GM21717 (cell line): ENCODE measurements at regions not wholly inside any gene's neighbourhood (a gene's known extent, or its start where the extent isn't known, plus 50 kb on each side); places are given as distances from the start of the nearest gene placed in this dataset.

Experiments used
- ATAC-seq: cut with Tn5 transposase; IDR thresholded peaks from one replicate; pipeline ENCODE4 v1.9.1; 2021; ENCODE audit warnings: mild to moderate bottlenecking, moderate library complexity; ENCODE audit not compliant: unreplicated experiment

DNA sequence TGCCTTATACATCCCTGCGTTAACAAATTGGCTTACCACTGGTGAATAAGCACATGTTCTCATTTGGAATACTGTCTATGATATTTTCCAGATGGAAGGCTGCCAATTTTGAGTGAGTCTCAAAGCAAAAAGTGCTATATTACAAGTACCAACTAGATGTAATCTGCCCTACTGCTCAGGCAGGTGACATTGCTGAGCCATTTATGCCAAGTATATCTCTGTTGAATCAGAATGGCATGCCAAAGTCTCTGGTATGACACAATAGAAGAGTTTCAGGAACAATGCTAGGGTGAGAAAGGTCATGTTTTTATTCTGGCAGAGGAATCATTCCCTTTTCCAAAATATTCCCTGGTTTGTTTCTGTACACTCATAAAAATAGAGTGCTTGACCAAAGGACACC is 356.5 kb downstream of the CDH9 start:
- no peak for ATAC-seq

DNA sequence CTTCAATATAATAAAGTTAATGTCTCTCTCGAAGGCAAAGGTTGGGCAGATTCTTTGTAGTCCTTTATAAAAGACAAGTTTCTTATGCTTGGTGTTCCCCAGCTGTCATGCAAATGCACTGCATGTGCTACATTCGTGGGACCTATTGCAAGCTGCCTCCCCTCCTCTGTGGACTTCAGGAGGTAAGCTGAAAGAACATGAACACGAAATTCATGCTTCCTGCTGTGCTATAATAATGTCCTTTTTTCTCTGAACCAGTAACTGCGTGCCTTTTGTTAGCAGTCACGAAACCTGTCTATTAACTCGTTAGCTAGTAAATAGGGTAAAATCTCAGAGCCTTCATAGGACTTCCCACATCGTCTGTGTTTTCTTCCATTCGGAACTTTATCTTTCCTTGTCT is 363.5 kb downstream of the CDH9 start:
- no peak for ATAC-seq

DNA sequence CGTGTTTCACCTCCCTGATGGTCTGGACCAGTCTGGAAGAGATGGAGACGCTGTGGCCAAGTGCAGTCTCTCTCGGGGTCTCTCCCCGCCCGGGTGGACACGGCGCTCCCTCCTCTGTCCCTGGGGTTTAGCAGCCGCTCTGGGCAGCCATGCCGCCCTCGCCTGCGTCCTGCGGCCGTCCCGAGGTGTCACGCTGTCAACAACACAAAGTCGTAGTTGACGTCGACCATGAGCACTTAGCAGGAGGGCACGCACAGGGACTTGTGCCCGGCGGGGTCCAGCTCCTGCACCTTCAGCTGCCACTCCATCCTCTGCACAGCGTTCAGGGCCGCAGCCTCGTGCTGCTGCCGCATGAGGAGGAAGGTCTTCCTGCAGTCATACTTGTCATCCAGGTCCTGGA is 368.9 kb downstream of the CDH9 start:
- no peak for ATAC-seq

DNA sequence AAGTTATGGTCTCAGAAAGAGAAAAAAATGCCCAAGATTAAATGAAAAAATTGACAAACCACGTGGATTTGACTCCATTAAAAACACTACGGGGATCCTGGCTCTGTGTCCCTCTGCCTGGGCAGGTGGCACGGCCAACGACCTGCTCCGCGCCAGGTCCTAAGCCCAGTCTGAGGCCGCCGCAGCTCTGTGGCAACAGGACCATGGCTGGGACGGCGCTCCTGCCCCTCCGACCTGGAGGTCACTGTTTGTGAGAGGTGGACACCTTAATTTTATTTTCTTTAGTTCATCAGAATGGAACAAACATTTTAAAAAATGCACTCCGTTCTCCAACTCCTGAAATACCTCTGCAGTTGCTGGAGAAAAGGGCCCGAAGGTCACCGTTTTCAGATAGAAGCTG is 369.4 kb downstream of the CDH9 start:
- ATAC-seq = no peak

DNA sequence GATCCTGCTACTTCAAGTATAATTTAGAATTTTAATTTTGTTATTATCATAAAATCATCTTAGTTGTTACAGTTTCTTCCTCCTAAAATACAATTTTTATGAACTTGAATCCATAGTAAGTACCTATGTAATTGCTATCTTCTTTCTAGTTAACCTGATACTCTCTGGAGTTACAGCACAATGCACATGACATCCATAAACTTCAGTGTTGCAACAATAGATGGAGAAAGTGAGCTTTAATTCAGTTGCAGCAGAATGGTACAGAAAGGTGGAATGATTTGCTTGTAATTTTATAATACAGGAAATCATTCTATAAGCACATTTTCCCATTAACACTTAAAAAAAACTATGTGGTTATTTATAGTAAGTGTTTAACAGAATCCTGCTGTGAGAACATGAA is 372.0 kb downstream of the CDH9 start:
- ATAC-seq = no peak

DNA sequence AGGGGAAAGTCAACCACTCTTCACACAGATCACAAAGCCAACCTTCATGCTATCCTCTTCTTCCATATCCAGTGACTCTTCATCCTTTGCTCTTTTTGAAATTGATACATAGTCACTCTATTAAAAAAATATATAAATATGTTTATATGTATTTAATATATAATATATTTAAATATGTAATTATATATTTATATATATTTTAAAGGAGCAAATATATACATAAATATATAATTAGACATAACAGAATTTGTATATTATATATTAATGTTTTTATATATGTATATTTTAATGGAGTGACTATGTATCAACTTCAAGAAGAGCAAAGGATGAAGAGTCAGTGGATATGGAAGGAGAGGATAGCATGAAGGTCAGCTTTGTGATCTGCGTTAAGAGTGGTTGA is 374.9 kb downstream of the CDH9 start:
- no peak for ATAC-seq

DNA sequence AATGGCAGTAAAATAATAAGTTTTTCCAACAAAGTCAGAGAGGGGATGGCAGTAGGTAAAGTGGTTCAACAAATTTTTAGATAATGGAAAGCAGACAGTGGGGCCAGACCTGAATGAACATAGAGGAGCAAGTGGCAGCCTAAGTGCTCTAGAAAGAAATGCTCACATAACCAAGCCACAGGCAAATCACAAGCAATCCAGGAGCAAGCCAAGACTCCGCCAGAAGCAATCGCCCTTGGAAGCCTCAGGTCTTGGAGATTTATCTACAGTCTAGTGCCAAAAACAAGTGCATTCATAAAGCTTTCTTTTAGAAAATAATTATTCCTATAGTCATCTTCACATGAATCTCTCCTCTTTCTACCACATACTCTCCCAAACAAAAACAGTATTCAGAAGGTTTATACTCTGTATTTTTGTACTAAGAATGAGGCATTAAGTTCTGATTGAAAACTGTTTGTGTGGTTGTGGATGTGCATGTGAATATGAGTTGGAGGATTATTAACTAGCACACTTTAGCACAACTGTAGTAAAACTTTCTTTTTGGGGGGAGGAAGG is 375.5 kb downstream of the CDH9 start:
- ATAC-seq = no peak

DNA sequence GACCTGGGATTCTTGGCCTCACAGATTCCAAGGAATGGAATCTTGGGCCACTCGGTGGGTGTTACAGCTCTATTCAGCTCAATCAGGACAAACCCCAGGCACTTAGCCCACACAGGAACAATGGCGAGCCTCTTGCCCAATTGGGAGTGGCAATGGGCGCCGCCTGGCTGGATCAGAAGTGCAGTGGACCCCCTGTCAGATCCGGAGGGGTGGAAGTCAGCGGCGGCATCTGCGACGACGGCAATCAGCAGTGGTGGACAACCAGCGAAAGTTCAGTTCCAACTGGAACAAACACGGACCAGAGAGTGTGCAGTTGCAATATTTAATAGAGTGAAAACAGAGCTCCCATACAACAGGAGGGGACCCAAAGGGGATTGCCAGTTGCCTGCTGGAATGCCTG is 378.3 kb downstream of the CDH9 start:
- ATAC-seq = no peak

DNA sequence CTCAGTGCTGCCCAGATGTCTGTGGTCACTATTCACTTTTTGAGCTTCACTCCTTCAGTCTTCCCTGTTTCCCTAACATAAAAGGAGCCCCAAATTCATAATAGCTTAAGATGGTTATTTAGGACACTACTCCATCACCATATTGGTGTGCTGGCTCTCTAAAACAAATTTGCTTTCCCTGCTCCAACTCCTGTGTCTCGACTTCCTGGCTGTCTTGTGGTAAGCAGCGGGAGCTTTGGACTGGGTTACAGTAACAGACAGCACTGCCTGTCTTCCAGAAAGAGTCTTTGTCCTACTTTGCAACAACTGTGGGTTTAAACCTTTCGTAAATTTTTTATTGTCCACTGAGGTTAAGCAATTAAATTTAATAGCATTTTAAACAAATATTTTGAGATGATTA is 389.4 kb downstream of the CDH9 start:
- ATAC-seq = no peak

DNA sequence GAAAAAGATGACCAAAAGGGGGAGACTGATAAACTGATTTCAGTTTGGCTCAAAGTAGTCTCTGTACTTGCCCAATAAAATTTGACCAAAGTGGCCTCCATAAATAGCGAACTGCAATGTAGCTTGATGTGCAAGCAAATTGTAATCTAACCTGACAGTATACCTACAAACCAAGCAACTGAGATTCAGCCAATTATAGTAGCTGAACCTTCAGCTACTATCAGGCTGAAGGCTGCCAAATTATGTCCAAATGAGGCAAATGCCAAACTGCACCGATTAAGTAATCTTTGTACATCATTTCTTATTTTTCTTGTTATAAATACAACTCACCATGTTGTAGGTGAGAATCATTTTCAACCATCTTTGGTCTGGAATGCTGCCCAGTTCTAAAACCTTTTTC is 390.6 kb downstream of the CDH9 start:
- no peak for ATAC-seq

DNA sequence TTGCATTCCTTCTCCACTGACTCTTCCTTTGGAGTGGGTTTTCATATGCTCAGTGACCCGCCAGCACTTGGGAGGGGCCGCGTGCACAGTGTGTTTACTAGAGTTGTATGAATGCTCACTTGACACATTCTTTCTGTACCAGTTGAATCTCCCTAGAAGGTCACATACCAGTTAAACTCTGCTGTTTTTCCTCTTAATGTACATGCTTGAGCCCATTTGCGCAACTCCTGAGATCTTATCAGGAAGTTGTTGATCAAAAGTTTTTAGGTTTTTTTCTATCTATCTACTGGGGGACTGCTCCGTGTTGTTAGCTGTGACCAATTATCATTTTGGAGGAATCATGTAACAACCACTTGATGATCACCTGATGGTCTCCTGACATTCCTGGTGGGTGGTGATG is 392.7 kb downstream of the CDH9 start:
- no peak for ATAC-seq

DNA sequence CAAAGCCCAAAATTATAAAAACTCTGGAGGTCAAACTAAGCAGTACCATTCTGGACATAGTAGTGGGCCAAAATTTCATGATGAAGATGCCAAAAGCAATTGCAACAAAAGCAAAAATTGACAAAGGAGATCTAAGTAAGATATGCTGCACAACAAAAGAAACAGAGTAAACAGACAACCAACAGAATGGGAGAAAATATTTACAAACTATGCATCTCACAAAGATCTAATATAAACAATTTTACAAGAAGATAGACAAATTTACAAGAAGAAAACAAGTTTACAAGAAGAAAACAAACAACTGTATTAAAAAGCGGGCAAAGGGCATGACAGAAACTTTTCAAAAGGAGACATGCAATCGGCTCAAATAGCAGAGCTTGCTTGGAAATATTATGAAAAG is 396.9 kb downstream of the CDH9 start:
- ATAC-seq = no peak

DNA sequence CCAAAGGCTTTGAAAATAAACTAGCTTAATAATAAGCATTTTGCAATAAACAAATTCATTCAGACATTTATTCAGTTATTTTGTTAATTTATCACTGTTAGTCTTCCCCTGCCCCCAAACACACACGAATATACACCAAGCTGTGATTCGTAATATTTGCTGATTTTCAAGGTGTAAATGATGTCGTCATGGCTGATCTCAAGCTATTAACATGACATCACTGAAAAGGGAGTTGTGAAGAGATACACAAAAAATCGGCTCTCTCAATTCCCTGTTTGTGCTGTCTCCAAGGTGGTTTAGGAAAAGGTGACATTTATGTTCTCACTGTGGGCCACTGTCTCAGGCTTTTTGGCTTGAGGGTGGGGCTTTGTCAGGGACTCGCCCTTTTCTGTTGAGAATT is 413.3 kb downstream of the CDH9 start:
- ATAC-seq = no peak

DNA sequence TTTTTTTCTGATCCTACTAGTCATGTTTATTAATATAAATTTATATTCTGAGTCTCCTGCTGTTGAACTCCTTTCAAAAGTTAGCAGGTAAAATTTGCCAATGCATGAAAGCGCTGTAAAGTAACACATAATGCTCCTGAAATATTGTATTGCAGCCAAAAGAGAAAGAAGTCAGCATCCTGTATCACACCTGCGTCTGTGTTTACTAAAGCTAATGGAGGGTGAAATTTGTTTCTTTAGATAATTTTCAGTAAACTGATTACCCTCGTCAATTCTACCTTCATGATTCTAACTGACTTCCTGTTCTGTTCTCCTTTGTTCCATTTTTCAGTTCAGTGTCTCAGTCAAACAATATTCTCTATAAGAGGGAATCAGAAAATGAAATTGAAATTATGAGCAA is 415.4 kb downstream of the CDH9 start:
- no peak for ATAC-seq

DNA sequence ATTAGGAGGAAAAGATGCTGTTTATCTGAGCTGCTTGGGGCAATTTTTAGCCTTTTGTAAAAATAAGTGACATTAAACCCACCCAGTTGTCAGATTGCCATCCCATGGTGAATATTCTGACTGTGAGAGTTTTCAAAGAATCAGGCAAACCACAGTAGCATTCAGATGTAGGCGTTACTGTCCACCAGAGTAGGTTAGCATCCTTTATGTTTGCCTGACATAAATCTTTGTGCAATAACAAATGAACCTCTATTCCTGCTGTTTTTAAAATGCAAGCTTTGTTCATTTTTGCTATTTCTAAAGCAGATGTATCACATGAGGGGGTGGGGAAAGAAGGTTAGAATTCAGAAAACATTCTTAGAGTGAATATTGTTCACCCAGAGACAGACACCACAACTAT is 427.8 kb downstream of the CDH9 start:
- ATAC-seq = no peak

DNA sequence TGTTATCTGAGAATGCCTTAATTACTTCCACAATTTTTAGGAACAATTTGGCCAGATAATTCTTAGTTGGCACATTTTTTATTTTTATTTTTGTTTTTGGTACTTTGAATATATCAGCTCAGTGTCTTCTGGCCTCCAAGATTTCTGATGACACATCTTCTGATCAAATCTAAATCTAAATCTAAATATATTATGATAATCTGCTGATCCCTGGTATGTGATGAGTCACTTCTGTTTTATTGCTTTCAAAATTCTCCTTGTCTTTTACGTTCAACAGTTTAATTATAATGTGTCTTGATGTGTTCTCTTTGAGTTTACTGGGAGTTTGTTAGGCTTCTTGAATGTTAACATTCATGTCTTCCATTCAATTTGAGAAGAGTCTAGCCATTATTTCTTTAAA is 436.8 kb downstream of the CDH9 start:
- ATAC-seq = no peak

DNA sequence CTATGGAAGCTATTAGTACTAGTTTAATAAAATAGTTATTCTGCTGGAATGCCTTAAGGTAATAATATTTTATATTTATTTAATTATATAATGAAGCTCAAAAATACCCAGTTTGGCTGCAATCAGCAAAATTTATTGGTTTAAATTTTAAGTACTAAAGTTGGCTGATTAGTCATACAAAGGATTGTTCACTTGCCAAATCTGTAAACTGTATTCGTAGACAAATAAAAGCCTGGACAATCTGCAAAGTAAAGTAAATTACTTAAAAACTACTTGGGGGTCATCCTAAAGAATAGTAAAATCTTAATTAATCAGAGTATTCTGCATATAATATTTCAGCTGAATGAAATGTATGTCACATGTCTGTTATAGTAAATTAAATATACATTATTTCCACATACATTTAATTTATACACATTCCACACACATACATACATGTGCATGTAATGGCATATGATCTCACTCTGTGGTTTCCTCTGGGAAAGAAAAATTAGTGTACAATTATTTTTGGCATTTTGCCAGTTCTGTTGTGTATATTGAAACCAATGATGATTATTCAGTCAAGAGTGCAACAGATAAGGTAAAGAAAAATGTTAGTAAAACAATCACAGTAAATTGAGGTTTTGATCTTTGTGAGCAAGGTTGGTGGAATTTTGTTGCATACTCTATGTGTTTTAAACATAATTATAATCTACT is 455.9 kb downstream of the CDH9 start:
- ATAC-seq = no peak

DNA sequence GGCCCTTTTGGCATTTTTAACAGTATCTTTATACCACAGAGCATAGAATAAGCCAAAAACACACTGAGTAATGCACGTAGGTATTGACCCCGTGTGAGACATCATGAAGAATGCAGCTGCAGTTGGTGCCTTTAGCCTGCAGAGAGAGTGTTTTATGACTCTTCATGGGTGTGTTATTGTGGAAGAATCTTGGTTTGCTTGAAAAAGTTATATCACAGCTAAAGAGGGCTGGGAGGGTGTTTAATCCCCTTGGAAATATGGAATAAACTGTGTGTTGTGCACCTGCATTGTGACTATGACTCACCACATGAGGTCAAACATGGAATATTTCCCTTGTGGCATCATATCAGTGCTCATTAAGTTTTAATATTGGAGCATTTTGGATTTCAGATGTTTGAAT is 458.7 kb downstream of the CDH9 start:
- ATAC-seq = no peak

DNA sequence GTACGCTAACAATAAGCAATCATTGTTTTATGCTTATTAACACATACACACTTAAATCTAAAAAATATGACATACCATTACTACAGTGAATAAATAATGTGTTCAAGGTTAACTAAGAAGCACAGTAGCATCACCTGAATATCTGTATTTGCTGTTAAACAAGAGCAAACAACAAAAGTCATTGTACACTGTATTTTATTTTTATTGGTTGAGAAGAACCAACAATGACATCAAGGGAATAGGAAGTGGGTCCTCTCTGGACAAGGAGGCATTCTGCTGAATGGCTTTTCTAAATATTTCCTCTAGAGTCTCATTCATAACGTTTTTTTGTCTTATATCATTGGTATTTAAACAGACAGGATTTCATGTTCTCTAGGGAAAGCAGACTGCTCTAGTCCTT is 460.4 kb downstream of the CDH9 start:
- no peak for ATAC-seq

DNA sequence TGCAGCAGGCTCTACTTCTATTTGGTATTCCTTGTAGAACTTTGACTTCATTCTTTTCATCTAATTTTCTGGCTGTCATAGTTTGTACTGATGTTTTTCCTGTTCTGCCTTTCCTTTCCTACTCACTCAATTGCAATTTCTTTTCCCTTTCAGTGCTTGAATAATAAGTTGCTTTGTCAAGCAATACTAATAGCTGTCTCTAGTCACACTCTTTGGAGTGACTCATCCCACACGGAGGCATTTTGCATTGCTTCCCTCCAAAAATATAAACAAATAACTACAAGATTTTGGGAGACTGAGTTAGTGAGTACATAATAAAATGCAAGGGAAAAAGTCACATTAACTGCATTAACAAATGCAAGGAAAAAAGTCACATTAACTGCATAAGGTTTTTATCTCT is 465.9 kb downstream of the CDH9 start:
- no peak for ATAC-seq

DNA sequence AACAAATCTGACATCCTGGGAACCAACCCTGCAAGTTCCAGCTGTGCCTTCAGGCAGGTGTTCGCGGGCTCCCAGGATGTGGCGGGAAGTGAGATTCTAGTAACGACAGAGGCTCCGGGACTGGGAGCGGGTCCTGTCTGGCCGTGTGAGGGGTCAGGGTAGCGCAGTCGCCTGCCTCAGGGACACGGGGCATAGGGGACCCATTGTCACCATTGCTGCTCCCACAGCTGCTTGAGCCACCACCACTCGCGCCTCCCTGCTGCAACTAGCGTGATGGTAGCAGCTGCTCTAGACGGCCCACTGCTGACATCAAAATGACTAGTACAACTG is 468.5 kb downstream of the CDH9 start:
- ATAC-seq = no peak

DNA sequence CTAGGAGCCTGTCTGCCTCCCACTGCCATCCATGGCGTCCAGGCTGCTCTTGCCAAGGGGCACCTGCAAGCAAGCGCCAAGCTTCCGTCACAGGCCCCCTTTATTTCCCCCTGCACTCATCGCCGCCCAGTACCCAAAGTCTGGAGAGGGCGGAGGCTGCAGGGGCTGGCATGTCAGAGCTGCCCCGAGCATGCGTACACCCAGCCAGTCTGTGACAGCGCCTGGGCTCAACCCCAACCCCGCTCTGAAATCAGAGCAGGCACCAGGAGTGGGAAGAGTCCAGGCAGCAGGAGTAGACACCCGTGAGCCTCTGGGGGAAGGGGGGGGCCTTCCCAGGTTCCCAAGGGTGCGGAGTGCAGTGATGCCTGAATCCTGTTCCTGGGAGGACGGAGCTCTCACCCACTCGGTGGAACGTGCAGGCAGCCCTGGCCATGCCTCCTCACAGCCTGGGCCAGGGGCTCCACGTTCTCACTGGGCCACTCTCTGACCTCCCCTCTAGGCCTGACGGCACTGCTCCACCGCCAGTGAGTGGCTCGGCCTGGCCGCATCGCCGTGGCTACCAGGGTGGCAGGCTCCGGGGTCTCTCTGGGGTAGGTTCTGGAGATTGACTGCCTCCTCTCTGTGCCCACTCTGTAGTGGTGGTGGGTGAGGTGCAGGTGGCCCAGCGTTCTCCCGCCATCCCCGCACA is 469.0 kb downstream of the CDH9 start:
- no peak for ATAC-seq

DNA sequence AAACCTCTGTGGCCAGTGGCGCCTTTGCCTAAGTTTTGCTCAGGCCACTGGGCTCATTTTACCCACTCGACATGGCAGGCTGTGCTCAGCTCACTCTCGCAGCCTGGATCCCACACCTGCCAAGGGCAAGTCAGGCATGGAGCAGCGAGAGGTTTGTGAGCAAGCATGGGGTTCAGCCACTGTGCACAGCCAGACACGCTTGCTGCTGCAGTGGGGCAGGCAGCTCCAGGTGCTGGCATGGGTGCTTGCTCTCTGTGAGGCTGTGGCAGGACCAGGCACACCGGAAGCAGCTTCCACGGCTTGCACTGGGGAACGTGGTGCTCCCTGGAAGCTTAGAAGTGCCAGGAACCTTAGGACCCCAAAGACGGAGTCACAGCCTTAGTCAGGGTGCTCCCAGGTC is 470.1 kb downstream of the CDH9 start:
- ATAC-seq = no peak
